Smooth muscle cell (in vitro differentiated cells): ENCODE measurements at regions not wholly inside any gene's neighbourhood (a gene's known extent, or its start where the extent isn't known, plus 50 kb on each side); places are given as distances from the start of the nearest gene placed in this dataset.

Source experiments
- DNase-seq: peaks from one replicate; lab custom pipeline; 2025; ENCODE audit not compliant: unreplicated experiment; lab: John Stamatoyannopoulos, UW
- H2AFZ ChIP-seq: fragments of 200-600 bp; sonication (generic); 2 replicates; pipeline ENCODE4 v1.6.0; 2016; ENCODE audit warnings: antibody characterized with exemption, low read depth, mild to moderate bottlenecking
- H3F3A ChIP-seq: fragments of 200-600 bp; sonication (generic); 2 replicates; pipeline ENCODE4 v1.6.0; 2017; ENCODE audit warnings: antibody characterized with exemption, low read depth
- H3K27ac ChIP-seq: fragments of 200-600 bp; sonication (generic); 2 replicates; pipeline ENCODE4 v1.5.1; 2016; ENCODE audit warnings: low read depth, mild to moderate bottlenecking
- H3K27me3 ChIP-seq: fragments of 200-600 bp; sonication (generic); 2 replicates; pipeline ENCODE4 v1.6.1; 2016; ENCODE audit warnings: low read depth, mild to moderate bottlenecking
- H3K36me3 ChIP-seq: fragments of 200-600 bp; sonication (generic); 2 replicates; pipeline ENCODE4 v1.5.1; 2016; ENCODE audit warnings: low read depth
- H3K4me1 ChIP-seq: fragments of 200-600 bp; sonication (generic); 2 replicates; pipeline ENCODE4 v1.5.1; 2016; ENCODE audit warnings: low read depth
- H3K4me2 ChIP-seq: fragments of 200-600 bp; sonication (generic); 2 replicates; pipeline ENCODE4 v1.6.0; 2016; ENCODE audit warnings: mild to moderate bottlenecking
- H3K4me3 ChIP-seq: fragments of 200-600 bp; sonication (generic); 2 replicates; pipeline ENCODE4 v1.5.1; 2016; ENCODE audit warnings: mild to moderate bottlenecking
- H3K79me2 ChIP-seq: fragments of 200-600 bp; sonication (generic); 2 replicates; pipeline ENCODE4 v1.6.0; 2016; ENCODE audit warnings: low read depth, mild to moderate bottlenecking
- H3K9ac ChIP-seq: fragments of 200-600 bp; sonication (generic); 2 replicates; pipeline ENCODE4 v1.6.0; 2016; ENCODE audit warnings: low read depth
- H3K9me3 ChIP-seq: fragments of 200-600 bp; sonication (generic); replicated peaks from 2 replicates; pipeline ENCODE4 v1.5.1; 2016; ENCODE audit warnings: low read depth
- H4K20me1 ChIP-seq: fragments of 200-600 bp; sonication (generic); 2 replicates; pipeline ENCODE4 v1.6.0; 2016; ENCODE audit warnings: low read depth
- WGBS: methylation state at CpG from one replicate; pipeline ENCODE4 v1.1.7; 2016; ENCODE audit warnings: low lambda C conversion rate; 5-methylcytosine and 5-hydroxymethylcytosine counted together
- TF ChIP-seq, protein P1 (sequence below): fragments of 200-600 bp; sonication (generic); IDR thresholded peaks from 2 replicates; pipeline ENCODE4 v1.5.1; 2017; ENCODE audit warnings: borderline replicate concordance, mild to moderate bottlenecking, antibody characterized with exemption; ENCODE audit not compliant: insufficient read depth, poor library complexity, severe bottlenecking

DNA sequence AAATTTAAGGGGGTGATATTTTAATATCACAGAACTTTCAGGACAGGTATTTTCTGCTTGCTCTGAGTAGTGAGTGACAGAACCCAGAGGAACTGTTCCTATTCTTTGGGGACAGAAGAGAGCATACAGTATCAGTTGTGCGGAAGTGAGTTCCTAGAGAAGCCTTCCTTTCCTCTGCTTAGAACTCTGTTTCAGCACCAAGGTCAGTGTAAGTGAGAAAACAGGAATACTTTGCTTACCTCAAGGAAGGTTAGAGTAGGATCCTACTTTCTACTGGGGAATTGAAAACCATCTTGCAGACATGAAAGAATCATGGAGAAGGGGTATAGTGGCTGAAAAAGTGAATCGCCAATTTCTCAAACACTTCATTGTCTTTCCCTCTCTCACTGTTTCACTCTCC is 542.4 kb downstream of the SQOR start:
- no peak for DNase-seq
- no peak overlapping the region for H3K4me3 ChIP-seq
- no peaks in the 10 kb centered on the region for H4K20me1 ChIP-seq
- H3K27me3 ChIP-seq, result no peaks in the 10 kb centered on the region
- WGBS, result 90% methylated on average over 2 of the region's 2 CpGs
- TF ChIP-seq, protein P1, sequence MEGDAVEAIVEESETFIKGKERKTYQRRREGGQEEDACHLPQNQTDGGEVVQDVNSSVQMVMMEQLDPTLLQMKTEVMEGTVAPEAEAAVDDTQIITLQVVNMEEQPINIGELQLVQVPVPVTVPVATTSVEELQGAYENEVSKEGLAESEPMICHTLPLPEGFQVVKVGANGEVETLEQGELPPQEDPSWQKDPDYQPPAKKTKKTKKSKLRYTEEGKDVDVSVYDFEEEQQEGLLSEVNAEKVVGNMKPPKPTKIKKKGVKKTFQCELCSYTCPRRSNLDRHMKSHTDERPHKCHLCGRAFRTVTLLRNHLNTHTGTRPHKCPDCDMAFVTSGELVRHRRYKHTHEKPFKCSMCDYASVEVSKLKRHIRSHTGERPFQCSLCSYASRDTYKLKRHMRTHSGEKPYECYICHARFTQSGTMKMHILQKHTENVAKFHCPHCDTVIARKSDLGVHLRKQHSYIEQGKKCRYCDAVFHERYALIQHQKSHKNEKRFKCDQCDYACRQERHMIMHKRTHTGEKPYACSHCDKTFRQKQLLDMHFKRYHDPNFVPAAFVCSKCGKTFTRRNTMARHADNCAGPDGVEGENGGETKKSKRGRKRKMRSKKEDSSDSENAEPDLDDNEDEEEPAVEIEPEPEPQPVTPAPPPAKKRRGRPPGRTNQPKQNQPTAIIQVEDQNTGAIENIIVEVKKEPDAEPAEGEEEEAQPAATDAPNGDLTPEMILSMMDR, result no peak
- H2AFZ ChIP-seq, result no peak overlapping the region
- H3K79me2 ChIP-seq, result no peaks in the 10 kb centered on the region
- no peak overlapping the region for H3K4me2 ChIP-seq
- no peak overlapping the region for H3K9ac ChIP-seq
- H3K9me3 ChIP-seq, result peaks cover 3% of the 10 kb centered on the region
- no peaks in the 10 kb centered on the region for H3F3A ChIP-seq
- no peaks in the 10 kb centered on the region for H3K4me1 ChIP-seq
- H3K27ac ChIP-seq, result no peak overlapping the region
- no peaks in the 10 kb centered on the region for H3K36me3 ChIP-seq

DNA sequence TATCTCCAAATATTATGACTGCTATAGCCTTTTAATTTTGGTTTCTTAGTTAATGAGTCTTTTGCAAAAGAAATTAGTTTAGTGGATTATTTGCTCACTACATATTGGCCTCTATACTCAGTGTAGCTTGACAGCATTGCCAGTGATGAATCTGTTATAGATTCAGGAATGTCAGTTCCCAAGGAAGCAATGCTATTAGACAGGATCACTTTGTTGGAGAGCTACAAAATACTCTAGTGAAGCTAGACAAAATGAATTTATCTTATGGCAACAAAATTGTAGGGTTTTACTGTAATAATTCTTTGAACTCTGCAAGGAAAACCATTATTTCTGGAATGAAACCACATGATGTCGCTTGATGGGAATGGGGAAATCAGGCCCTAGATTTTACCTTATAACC is 543.3 kb downstream of the SQOR start:
- H3K4me3 ChIP-seq, result no peak overlapping the region
- no peaks in the 10 kb centered on the region for H3K27me3 ChIP-seq
- H3K9me3 ChIP-seq, result peaks cover 5% of the 10 kb centered on the region
- H3K9ac ChIP-seq, result no peak overlapping the region
- no peaks in the 10 kb centered on the region for H4K20me1 ChIP-seq
- H3K27ac ChIP-seq, result no peak overlapping the region
- no peaks in the 10 kb centered on the region for H3F3A ChIP-seq
- no peak for DNase-seq
- H2AFZ ChIP-seq, result no peak overlapping the region
- TF ChIP-seq, protein P1, result no peak
- no peak overlapping the region for H3K4me2 ChIP-seq
- no peaks in the 10 kb centered on the region for H3K36me3 ChIP-seq
- no peaks in the 10 kb centered on the region for H3K4me1 ChIP-seq
- no peaks in the 10 kb centered on the region for H3K79me2 ChIP-seq
- WGBS, result 88% methylated on average over 1 of the region's 1 CpG

DNA sequence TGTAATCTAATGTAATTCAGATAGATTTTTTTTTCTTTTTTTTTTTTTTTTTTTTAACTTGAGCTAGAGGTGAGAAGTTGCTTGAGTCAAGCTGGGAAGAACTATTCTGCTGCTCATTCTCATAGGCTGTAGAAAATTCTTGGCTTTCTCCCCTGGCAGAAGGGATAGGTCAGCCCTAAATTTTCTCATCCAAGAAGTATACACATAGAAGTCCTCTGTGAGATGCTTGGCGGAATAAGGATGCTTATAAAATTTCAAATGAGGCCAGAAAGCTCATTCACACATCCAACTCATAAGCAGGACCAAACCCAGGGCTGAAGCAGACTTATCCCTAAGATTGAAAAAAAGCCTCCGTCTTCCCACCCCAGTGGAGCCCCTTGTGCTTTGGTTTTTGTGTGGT is 572.5 kb downstream of the SQOR start:
- Histone ChIP-seq H3K36me3 (no peaks in the 10 kb centered on the region), H2AFZ (no peak overlapping the region), H3K9ac (no peak overlapping the region), H3K27me3 (no peaks in the 10 kb centered on the region), H3K4me2 (no peak overlapping the region), H3K4me1 (no peaks in the 10 kb centered on the region), H3K79me2 (no peaks in the 10 kb centered on the region), H3K27ac (no peak overlapping the region), H3K9me3 (no peaks in the 10 kb centered on the region), H3F3A (no peaks in the 10 kb centered on the region), H4K20me1 (no peaks in the 10 kb centered on the region), H3K4me3 (no peak overlapping the region)
- WGBS, result 90% methylated on average over 2 of the region's 2 CpGs
- DNase-seq, result no peak
- TF ChIP-seq, protein P1, result no peak

DNA sequence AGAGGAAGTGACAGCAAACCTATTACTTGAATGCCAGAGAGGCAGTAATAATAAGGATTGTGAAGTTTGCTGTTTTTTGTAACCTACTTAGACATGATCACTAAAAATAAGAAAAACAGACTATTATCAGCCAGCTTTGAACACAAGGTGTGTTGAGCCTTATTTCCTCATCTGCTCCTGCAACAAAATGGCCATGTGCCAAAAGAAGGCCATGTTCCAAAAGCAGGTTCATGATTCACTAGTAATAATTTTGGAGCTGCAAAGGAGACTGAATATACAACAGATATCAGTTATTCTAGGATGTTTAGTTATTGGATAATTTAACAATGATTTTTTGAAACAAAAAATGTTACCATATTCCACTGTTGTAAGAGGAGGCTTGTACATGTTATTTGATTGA is 578.7 kb downstream of the SQOR start:
- Histone ChIP-seq H4K20me1 (no peaks in the 10 kb centered on the region), H2AFZ (no peak overlapping the region), H3K79me2 (no peaks in the 10 kb centered on the region), H3K27ac (no peak overlapping the region), H3K4me2 (no peak overlapping the region), H3F3A (no peaks in the 10 kb centered on the region), H3K9ac (no peak overlapping the region), H3K36me3 (no peaks in the 10 kb centered on the region), H3K27me3 (no peaks in the 10 kb centered on the region), H3K4me3 (no peak overlapping the region), H3K9me3 (no peaks in the 10 kb centered on the region), H3K4me1 (no peaks in the 10 kb centered on the region)
- no peak for DNase-seq
- TF ChIP-seq, protein P1, result no peak
